ENCODE measurements at regions not wholly inside any gene's neighbourhood (a gene's known extent, or its start where the extent isn't known, plus 50 kb on each side); places are given as distances from the start of the nearest gene placed in this dataset.

DNA sequence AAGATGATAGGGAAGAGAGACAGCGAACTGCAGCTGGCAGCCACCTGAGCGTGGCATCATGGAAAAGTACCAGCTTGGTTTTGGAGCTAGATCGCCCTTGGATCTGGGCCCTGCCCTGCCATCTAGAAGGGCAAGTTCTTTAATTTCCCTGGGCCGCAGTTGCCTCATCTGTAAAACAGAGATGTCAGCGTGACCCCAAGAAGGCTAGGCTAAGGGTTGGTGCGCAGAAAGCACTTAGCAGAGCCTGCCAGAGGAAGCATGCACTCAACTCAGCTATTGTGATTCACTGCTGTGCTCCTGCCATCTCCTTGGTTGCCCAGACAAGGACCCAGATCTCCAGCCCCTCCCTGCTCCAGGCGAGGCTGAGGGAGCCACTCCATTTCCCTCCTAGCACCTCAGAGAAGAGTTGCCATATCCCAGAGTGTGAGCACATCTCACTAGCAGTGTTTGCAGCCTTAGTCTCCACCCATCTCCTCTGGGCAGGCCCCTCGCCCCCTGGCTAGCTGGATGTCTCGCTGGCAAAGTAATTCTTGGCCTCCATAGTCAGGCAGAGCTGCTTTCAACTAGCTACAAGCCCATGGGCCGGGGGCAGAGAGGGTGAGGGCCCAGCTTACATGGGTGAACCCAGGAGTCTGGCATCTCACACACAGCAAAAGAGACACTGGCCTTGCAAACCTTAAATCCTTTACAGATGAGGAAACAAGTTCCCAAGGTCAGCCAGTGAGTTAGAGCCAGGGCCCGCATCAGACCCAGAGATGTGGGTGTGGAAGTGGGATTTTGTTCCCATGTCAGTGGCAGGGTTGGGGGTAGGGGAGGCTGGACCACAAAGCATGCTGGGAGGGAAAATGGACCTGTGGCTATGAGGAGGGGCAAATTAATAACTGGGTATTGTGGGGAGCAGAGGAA is 280.7 kb upstream of the TLE3 start:
- H3K4me3 ChIP-seq (ENCODE audit: insufficient read depth, low read depth, low read length) = no peak overlapping the region
- H2BK120ac ChIP-seq (ENCODE audit: low read depth, low read length) = no peak overlapping the region
- POLR2A ChIA-PET (ENCODE audit: unreplicated experiment) = no interaction called here
- no peak overlapping the region for H3K56ac ChIP-seq (ENCODE audit: extremely low read depth, insufficient read depth, low read length)
- no peak overlapping the region for H3K4me2 ChIP-seq (ENCODE audit: low read depth, low read length)
- no peak for ATAC-seq (ENCODE audit: low read depth)
- BruUV-seq (replicated peaks) = no TSS peak
- DNase-seq = no peak
- 74% methylated on average over 4 of the region's 11 CpGs; no CpG with 5 or more reads in 1 of the 2 experiments for WGBS, 2 experiments (ENCODE audit: extremely low coverage in 2 of 2, insufficient read length in 1 of 2)
- no peaks in the 10 kb centered on the region for H3K36me3 ChIP-seq (ENCODE audit: control insufficient read depth, insufficient read depth, low read length)
- H3K23ac ChIP-seq (ENCODE audit: low read depth, low read length) = no peak overlapping the region
- H4K5ac ChIP-seq (ENCODE audit: low read depth, low read length) = no peak overlapping the region
- H3K14ac ChIP-seq (replicated peaks; ENCODE audit: low read depth, low read length) = no peak overlapping the region
- H3K9me1 ChIP-seq (ENCODE audit: insufficient read depth, low read length) = no peaks in the 10 kb centered on the region
- H2BK20ac ChIP-seq (ENCODE audit: low read depth, low read length) = no peak overlapping the region
- H3K18ac ChIP-seq (ENCODE audit: low read depth, low read length) = no peak overlapping the region
- peaks cover 67% of the 10 kb centered on the region for H3K27me3 ChIP-seq (ENCODE audit: control insufficient read depth, insufficient read depth, low read length)
- H3K27ac ChIP-seq (ENCODE audit: insufficient read depth, low read length) = no peak overlapping the region
- intact Hi-C loops (cut with micrococcal nuclease) (loop anchor here (10.0 kb wide), 1 partner anchor 96 kb away; no protein-coding TSS in a partner anchor), in situ Hi-C loops (cut with MboI; ENCODE audit: low sequenced_read_pairs) (no loop called here), dilution Hi-C loops (cut with HindIII; ENCODE audit: low sequenced_read_pairs, unreplicated experiment) (no loop called here)
- no peak overlapping the region for H2BK5ac ChIP-seq (ENCODE audit: low read depth, low read length, poor library complexity, severe bottlenecking)
- H3K79me1 ChIP-seq (ENCODE audit: low read depth in 1 of 2, low read length in 2 of 2) = no peaks in the 10 kb centered on the region
- CTCF ChIA-PET = no interaction called here
- H3K9ac ChIP-seq (ENCODE audit: low read depth, low read length) = no peak overlapping the region
- H2BK15ac ChIP-seq (ENCODE audit: low read depth, low read length) = no peak overlapping the region
- no peak overlapping the region for H2AK9ac ChIP-seq (replicated peaks; ENCODE audit: low read depth, low read length, poor library complexity)
- H4K20me1 ChIP-seq (ENCODE audit: insufficient read depth, low read length) = no peaks in the 10 kb centered on the region
- no peak overlapping the region for H4K91ac ChIP-seq (ENCODE audit: insufficient read depth, low read depth, low read length)
- H4K8ac ChIP-seq (ENCODE audit: low read depth in 2 of 2, low read length in 2 of 2) = no peak overlapping the region
- no peaks in the 10 kb centered on the region for H3K4me1 ChIP-seq (ENCODE audit: control insufficient read depth, insufficient read depth, low read length)
- H3K4ac ChIP-seq (ENCODE audit: low read depth, low read length) = no peak overlapping the region
- no peak overlapping the region for H2AK5ac ChIP-seq (ENCODE audit: low read depth, low read length)
- H2AFZ ChIP-seq (replicated peaks; ENCODE audit: low read length, poor library complexity) = no peak overlapping the region
- TF ChIP-seq USF2 (IDR thresholded peaks at IDR 0.05; ENCODE audit: low read depth, low read length) = no peak
- TF ChIP-seq BHLHE40 (IDR thresholded peaks at IDR 0.05; ENCODE audit: low read depth, low read length) = no peak
- TF ChIP-seq NFE2L2 (IDR thresholded peaks at IDR 0.05; ENCODE audit: low read depth, low read length) = no peak
- no peak for TF ChIP-seq SMC3 (IDR thresholded peaks at IDR 0.05; ENCODE audit: low read depth, low read length)
- no peak for TF ChIP-seq CHD1 (IDR thresholded peaks at IDR 0.05; ENCODE audit: low read depth, low read length)
- no peak for TF ChIP-seq MAZ (IDR thresholded peaks at IDR 0.05; ENCODE audit: borderline replicate concordance, low read depth, low read length)
- TF ChIP-seq, protein P1, sequence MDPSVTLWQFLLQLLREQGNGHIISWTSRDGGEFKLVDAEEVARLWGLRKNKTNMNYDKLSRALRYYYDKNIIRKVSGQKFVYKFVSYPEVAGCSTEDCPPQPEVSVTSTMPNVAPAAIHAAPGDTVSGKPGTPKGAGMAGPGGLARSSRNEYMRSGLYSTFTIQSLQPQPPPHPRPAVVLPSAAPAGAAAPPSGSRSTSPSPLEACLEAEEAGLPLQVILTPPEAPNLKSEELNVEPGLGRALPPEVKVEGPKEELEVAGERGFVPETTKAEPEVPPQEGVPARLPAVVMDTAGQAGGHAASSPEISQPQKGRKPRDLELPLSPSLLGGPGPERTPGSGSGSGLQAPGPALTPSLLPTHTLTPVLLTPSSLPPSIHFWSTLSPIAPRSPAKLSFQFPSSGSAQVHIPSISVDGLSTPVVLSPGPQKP (IDR thresholded peaks at IDR 0.05; ENCODE audit: borderline replicate concordance, low read depth, low read length) = no peak
- peaks cover 9% of the 10 kb centered on the region for H3K9me3 ChIP-seq (ENCODE audit: control insufficient read depth, insufficient read depth, low read length)
